IMR-90 (cell line): ENCODE measurements at regions not wholly inside any gene's neighbourhood (a gene's known extent, or its start where the extent isn't known, plus 50 kb on each side); places are given as distances from the start of the nearest gene placed in this dataset.

Experiments
- POLR2A ChIP-seq: IDR thresholded peaks from 2 replicates; pipeline ENCODE4 v1.6.1; 2012; ENCODE audit warnings: mild to moderate bottlenecking, low read depth, low read length
- TF ChIP-seq, protein P1 (sequence below): conservative IDR thresholded peaks from 2 replicates; pipeline ENCODE4 v1.5.1; 2012; ENCODE audit warnings: mild to moderate bottlenecking, low read depth, low read length, improper control_type of control experiment

DNA sequence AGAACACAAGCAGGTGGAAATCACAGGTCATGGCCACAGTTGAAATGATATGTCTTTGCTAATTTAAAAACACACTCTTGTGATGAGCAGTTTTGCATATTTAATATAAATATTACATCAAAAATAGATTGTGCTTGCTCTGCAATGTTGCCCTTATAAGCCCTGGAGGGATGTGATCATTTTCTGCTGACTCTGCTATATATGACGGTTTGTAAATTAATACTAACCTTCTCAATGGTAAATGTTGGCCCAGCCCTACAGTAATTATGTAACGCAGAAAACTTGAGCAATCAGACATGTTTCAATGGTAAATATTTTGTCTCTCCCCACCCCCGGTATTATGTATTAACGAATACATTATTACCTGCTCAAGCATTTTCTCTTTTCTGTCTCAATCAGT lies 359.5 kb upstream of the CNTN6 start:
- TF ChIP-seq POLR2A, result no peak
- TF ChIP-seq, protein P1, sequence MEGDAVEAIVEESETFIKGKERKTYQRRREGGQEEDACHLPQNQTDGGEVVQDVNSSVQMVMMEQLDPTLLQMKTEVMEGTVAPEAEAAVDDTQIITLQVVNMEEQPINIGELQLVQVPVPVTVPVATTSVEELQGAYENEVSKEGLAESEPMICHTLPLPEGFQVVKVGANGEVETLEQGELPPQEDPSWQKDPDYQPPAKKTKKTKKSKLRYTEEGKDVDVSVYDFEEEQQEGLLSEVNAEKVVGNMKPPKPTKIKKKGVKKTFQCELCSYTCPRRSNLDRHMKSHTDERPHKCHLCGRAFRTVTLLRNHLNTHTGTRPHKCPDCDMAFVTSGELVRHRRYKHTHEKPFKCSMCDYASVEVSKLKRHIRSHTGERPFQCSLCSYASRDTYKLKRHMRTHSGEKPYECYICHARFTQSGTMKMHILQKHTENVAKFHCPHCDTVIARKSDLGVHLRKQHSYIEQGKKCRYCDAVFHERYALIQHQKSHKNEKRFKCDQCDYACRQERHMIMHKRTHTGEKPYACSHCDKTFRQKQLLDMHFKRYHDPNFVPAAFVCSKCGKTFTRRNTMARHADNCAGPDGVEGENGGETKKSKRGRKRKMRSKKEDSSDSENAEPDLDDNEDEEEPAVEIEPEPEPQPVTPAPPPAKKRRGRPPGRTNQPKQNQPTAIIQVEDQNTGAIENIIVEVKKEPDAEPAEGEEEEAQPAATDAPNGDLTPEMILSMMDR, result no peak
